GM19023 (cell line): ENCODE measurements at regions not wholly inside any gene's neighbourhood (a gene's known extent, or its start where the extent isn't known, plus 50 kb on each side); places are given as distances from the start of the nearest gene placed in this dataset.
"Not testable (repeated sequence)": the region's sequence is repeated elsewhere in the genome, so short reads cannot be mapped to it uniquely, and the experiment has no call there.

ENCODE experiments used
- ATAC-seq: cut with Tn5 transposase; IDR thresholded peaks from one replicate; pipeline ENCODE4 v1.9.1; 2021; ENCODE audit warnings: mild to moderate bottlenecking, moderate library complexity; ENCODE audit not compliant: unreplicated experiment

DNA sequence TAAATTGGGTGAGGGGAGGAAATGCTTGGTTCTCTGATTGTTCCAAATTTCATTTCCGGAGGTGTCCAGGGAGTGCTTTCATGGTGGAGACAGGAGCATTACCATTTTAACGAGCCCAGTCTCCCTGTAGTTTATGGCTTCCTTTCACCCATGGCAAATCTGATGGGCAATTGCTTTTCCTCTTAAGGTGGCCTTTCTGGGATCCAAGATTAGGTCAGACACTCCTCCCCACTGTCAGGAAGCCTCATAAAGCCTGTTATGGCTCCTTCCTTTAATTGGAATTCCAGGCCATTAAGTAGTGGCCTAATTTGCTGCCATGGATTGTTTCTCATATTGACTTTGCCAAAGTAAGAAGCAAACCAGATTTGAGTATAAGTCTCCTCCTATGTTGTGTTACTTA lies 157.8 kb downstream of the PDCD6IP start:
- no peak for ATAC-seq

DNA sequence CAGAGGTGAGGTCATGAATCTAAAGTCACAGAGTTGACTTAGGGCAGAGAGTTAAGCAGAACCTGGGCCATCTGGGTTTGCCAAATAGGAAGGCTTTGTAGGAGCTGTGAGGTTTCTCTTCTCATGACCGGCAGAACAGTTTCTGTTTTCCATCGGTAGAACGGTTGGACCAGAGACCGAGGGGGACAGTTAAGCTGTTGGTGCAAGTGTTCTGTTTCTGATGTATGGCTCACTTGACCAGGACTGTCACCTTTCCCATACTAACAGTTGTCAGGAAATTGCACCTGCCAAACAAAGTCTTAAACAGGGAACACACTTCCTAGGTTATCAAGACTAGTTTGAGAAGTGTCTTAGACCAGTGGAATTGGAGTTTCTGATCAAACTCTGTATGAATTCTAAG lies 158.3 kb downstream of the PDCD6IP start:
- ATAC-seq, result no peak

DNA sequence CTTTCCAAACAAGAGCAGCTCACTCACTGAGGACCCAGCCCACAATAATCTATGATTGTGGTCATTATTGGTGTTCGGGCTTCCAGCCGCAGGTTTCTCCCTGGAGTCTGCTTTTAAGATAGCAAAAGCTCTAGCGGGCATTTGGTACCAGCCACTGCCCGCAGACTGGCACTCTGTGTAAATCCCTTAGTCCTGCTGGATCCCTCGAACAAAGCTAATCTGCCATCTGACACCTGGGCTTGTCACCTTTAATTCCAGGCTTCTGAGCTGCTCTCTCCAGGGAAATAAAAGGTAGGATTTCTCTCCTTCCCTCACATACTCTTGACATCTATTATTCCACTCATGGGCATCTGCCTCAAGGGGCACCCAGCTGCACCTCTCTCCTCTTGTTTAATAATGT lies 158.7 kb downstream of the PDCD6IP start:
- no peak for ATAC-seq

DNA sequence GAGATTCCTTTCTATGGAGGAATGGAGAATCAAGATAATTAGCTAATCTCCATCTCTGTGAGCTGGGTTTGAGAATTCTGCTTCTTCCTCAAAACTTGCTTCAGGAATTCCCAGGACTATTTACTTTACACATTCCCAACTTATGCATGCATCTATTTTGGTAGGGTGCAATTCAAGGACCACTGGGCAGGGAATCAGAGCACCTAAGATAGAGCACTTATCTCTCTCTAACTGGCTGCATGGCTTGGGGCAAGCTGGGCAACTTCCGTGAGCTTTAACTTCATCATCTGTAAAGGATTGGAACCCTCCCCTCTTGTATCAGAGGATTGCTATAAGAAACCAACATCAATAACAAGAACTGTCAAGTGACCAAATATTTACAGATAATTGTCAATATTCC lies 160.2 kb downstream of the PDCD6IP start:
- no peak for ATAC-seq

GRCh38 chr3:33962396-33962795 lies 164.0 kb downstream of the PDCD6IP start:
- ATAC-seq, result no peak

- not testable (repeated sequence) for ATAC-seq
These were observed 171.8 kb downstream of the PDCD6IP start for GRCh38 chr3:33970180-33970579.

DNA sequence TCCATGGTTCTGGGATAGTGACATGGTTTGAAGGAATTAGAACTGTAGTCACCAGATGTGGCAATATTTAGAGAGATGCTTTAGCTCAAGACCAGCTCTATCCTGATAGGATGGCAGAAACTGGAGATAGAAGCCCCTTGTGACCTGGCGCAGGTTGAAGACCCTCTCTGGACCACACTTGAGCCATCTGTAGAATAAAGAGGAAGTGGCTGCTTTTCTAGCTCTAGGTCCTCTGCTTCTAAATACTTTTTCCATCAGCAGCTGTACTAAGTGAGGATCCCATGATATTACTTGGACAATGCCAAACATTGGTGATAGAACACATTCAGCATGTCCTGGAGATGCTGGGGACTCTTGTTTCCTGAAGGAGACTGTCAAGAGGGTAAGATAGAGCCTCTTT lies 172.6 kb downstream of the PDCD6IP start:
- no peak for ATAC-seq

- ATAC-seq, result no peak
These were observed 177.0 kb downstream of the PDCD6IP start for GRCh38 chr3:33975463-33975862.

- no peak for ATAC-seq
These were observed 178.8 kb downstream of the PDCD6IP start for GRCh38 chr3:33977227-33977626.

DNA sequence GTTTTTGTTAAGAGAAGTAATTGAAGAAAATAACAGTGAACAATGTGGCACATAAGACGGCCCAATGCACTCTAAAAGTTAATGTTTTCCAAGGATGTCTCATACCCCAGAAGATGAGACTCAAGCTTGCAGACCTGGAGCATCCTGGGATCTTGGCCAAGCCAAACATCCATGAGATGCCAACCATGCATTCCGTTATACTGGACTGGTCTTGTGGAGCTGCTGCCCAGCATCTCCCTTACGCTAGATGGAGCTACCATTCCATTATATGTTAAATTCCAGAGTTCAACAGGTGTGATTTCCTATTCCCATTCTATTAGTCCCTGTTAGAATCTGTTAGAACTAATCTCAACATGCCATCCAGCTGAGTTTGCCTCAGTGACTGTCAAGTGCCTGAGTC lies 181.8 kb downstream of the PDCD6IP start:
- ATAC-seq, result no peak

DNA sequence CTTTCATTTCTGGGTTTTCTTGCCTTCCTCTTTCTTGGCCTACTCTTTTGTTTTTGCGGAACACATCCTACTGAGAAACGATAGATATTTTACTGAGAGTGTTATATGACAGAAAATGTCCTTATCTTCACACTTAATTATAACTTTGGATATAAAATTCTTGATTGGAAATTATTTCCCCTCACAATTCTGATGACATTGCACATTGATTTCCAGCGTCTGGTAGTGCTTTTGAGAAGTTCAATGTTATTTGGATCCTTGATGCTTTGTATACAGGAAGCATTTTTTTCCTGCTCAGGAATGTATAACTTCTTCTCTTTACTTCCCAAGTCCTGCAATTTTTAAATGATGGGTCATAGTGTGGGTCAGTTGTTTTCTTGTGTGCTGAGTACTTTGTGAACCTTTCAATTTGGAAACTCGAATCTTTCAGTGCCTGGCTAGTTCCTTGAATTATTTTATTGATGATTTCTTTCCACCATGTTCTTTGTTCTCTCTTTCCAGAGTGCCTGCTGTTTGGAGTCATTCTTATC lies 183.9 kb downstream of the PDCD6IP start:
- no peak for ATAC-seq

- not testable (repeated sequence) for ATAC-seq
These were observed 184.5 kb downstream of the PDCD6IP start for GRCh38 chr3:33982949-33983348.

DNA sequence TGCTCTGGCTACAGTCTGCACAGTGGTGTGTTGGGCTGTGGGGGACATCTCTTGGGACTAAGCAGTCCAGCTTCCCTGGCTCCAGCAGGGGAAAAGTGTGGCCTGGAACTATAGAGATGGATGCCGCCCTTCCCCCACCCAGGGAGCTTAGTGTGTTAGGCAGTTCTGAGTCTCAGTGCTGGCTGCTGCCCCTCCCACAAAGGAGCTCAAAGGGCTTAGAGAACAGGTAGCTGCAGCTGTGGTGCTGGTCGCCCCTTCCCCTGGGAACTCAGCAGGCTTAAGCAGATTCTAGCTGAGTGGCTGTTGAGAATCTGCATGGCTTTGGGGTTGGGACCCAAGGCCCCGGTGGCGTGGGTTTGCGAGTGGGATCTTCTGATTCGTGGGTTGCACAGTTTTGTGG lies 190.8 kb downstream of the PDCD6IP start:
- no peak for ATAC-seq

GRCh38 chr3:33991673-33992072 lies 193.2 kb downstream of the PDCD6IP start:
- no peak for ATAC-seq

GRCh38 chr3:33993631-33994030 lies 195.2 kb downstream of the PDCD6IP start:
- no peak for ATAC-seq

DNA sequence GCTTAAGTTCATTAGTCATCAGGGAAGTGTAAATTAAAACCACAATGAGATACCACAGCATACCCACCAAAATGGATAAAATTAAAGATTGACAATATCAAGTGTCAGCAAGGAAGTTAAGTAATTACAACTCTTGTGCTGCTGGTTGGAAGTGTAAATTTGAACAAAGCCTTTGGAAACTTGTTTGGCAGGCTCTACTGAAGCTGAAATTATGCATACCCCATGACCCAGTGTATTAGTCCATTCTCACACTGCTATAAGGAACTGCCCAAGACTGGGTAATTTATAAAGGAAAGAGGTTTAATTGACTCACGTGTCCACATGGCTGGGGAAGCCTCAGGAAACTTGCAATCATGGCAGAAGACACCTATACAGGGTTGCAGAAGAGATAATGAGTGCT lies 196.1 kb downstream of the PDCD6IP start:
- no peak for ATAC-seq

- ATAC-seq, result no peak
These were observed 201.9 kb downstream of the PDCD6IP start for GRCh38 chr3:34000301-34000700.

- ATAC-seq, result no peak
These were observed 202.6 kb downstream of the PDCD6IP start for GRCh38 chr3:34001022-34001421.

DNA sequence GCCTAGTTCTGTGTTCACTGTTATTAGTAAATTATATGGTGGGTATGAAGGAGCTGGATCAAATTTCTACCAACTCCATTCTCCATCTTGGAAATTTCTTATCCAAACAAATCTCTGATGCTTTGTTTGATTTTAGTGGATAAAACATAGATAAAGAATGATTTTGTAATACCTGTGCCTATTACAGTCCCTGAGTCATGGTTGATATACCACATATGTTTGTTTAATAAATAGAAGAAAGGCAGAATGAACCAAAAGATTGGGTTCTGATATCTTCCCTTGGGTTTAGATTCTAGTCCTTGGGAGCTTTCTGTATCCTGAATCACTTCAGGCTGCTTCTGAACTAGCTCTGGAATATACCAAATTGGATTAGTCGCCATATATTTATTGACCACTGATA lies 203.6 kb downstream of the PDCD6IP start:
- no peak for ATAC-seq

- ATAC-seq, result no peak
These were observed 204.2 kb downstream of the PDCD6IP start for GRCh38 chr3:34002569-34003100.

GRCh38 chr3:34005886-34006285 lies 207.5 kb downstream of the PDCD6IP start:
- ATAC-seq, result no peak

- no peak for ATAC-seq
These were observed 209.8 kb downstream of the PDCD6IP start for GRCh38 chr3:34008191-34008590.
